Neural crest cell (in vitro differentiated cells): ENCODE measurements at regions not wholly inside any gene's neighbourhood (a gene's known extent, or its start where the extent isn't known, plus 50 kb on each side); places are given as distances from the start of the nearest gene placed in this dataset.

Experiments used
- DNase-seq: peaks from one replicate; pipeline ENCODE4 v3.0.0; 2021; ENCODE audit warnings: low read depth, mixed read lengths, low spot score
- H3K27ac Mint-ChIP-seq: one replicate; pipeline ENCODE4 v1.8.0; 2021; ENCODE audit warnings: mild to moderate bottlenecking, mixed read lengths; ENCODE audit not compliant: unreplicated experiment
- H3K27me3 Mint-ChIP-seq: 2 replicates; pipeline ENCODE4 v1.8.0; 2021; ENCODE audit warnings: low read depth, mild to moderate bottlenecking, mixed read lengths
- H3K36me3 Mint-ChIP-seq: 2 replicates; pipeline ENCODE4 v1.8.0; 2021; ENCODE audit warnings: low read depth, mild to moderate bottlenecking, mixed read lengths
- H3K4me1 Mint-ChIP-seq: 2 replicates; pipeline ENCODE4 v1.8.0; 2021; ENCODE audit warnings: mixed read lengths
- H3K4me3 Mint-ChIP-seq: one replicate; pipeline ENCODE4 v1.8.0; 2021; ENCODE audit warnings: mild to moderate bottlenecking, mixed read lengths
- H3K9me3 Mint-ChIP-seq: 2 replicates; pipeline ENCODE4 v1.8.0; 2021; ENCODE audit warnings: mixed read lengths
- CTCF ChIP-seq: fragments of 200-600 bp; sonication (generic); conservative IDR thresholded peaks from 2 replicates; pipeline ENCODE4 v1.5.0; 2021; ENCODE audit warnings: antibody characterized with exemption, mild to moderate bottlenecking

DNA sequence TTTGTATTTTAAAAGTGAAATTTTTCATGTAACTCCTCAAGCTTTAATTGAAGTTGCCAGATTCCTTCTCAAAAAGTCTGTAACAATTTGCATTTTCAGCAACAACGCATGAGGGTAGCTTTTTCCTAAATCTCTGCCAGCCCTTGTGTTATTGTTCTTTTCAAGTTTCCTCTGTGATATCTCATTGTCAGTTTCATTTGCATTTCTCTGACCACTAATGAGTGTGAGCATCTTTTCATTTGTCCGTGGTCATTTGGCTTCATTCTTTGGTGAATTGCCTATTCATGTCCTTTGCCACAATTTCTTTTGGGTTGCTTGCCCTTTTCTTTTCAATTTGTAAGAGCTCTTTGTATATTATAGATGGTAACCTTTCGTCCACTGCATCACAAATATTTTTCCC lies 68.0 kb upstream of the NKD1 start:
- H3K4me3 Mint-ChIP-seq, result no peak overlapping the region
- TF ChIP-seq CTCF, result no peak
- H3K27ac Mint-ChIP-seq, result no peak overlapping the region
- H3K4me1 Mint-ChIP-seq, result peaks cover 44% of the 10 kb centered on the region
- H3K9me3 Mint-ChIP-seq, result peaks cover 5% of the 10 kb centered on the region
- H3K27me3 Mint-ChIP-seq, result no peaks in the 10 kb centered on the region
- no peak for DNase-seq
- H3K36me3 Mint-ChIP-seq, result peaks cover 5% of the 10 kb centered on the region

DNA sequence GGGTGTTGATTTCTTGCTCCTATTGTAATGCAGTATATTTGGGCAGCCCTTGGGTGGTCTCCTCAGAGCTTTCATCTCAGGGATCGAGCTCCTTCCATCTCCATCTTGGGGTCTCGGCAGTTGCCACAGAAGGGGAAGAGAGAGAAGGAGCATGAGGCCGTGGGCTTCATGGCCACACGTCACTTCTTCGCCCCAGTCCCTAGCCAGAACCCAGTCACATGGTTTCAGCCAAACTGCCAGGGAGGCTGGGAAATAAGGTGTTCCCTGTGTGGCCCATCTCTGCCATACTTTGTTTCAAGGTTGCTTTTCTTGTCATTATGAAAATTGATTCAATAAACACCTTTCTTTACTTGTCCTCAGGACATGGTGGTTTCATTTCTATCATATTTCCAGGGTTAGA lies 68.4 kb upstream of the NKD1 start:
- H3K27me3 Mint-ChIP-seq, result no peaks in the 10 kb centered on the region

DNA sequence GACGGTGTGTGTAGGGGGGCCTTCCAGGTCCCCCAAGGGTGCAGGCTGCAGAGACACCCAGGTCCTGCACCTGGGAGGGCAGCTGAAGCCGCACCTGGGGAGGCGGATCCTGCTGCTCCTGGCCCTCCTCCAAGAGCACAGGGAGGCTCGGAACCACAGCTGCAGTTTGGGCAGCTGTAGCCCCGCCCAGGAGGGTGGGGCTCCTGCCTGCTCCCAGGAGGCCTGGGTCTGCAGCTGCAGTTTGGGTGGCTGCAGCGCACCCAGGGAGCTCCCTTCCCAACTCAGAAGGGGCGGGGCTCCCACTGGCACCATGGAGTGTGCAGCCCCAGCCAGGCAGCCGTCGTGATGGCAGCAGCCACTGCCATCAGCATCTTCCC lies 69.4 kb upstream of the NKD1 start:
- peaks cover 49% of the 10 kb centered on the region for H3K4me1 Mint-ChIP-seq
- H3K27me3 Mint-ChIP-seq, result no peaks in the 10 kb centered on the region
- no peak overlapping the region for H3K27ac Mint-ChIP-seq
- no peaks in the 10 kb centered on the region for H3K9me3 Mint-ChIP-seq
- H3K4me3 Mint-ChIP-seq, result no peak overlapping the region
- no peak for TF ChIP-seq CTCF
- no peak for DNase-seq
- H3K36me3 Mint-ChIP-seq, result no peaks in the 10 kb centered on the region

More for the DNA sequence above, 68.4 kb upstream of the NKD1 start:
- DNase-seq, result no peak
- peaks cover 5% of the 10 kb centered on the region for H3K36me3 Mint-ChIP-seq
- H3K4me1 Mint-ChIP-seq, result peaks cover 45% of the 10 kb centered on the region
- no peak for TF ChIP-seq CTCF
- H3K4me3 Mint-ChIP-seq, result no peak overlapping the region
- H3K27ac Mint-ChIP-seq, result no peak overlapping the region
- H3K9me3 Mint-ChIP-seq, result peaks cover 5% of the 10 kb centered on the region

DNA sequence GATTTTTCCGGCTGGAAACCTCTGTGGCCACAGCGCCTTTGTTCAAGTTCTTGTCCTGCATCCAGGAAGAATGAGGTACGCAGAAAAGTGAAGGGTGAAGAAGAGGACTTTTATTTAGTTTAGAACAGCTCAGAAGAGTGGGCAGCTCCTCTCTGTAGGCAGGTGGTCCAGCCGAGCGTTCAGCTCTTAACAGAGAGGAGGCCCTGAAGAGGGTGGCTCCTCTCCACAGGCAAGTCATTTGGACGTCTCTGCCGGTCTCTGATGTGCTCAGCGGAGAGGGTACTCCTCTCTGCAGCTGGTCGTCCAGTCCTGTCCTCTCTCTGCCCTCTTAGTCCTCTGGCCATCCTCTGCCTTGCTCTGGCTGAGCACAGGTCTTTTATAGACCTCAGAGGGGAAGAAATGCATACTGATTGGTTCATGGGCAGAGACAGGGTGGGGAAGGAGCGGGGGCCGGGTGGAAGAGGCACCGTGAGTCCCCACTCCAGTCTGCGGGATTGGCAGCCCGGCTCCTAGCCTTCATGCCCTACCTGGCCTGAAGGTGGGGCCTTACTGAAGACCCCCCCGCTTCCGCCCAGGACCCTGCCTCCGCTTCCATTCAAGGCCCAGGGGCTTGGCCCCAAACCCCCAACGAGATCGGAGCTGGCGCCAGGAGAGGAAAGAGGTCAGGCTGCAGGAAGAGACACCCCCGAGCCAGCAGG lies 70.0 kb upstream of the NKD1 start:
- no peak for DNase-seq
- no peaks in the 10 kb centered on the region for H3K9me3 Mint-ChIP-seq
- no peaks in the 10 kb centered on the region for H3K27me3 Mint-ChIP-seq
- H3K27ac Mint-ChIP-seq, result peak overlapping the region; percentile 32
- no peaks in the 10 kb centered on the region for H3K36me3 Mint-ChIP-seq
- no peak overlapping the region for H3K4me3 Mint-ChIP-seq
- H3K4me1 Mint-ChIP-seq, result peaks cover 51% of the 10 kb centered on the region
- TF ChIP-seq CTCF, result no peak

DNA sequence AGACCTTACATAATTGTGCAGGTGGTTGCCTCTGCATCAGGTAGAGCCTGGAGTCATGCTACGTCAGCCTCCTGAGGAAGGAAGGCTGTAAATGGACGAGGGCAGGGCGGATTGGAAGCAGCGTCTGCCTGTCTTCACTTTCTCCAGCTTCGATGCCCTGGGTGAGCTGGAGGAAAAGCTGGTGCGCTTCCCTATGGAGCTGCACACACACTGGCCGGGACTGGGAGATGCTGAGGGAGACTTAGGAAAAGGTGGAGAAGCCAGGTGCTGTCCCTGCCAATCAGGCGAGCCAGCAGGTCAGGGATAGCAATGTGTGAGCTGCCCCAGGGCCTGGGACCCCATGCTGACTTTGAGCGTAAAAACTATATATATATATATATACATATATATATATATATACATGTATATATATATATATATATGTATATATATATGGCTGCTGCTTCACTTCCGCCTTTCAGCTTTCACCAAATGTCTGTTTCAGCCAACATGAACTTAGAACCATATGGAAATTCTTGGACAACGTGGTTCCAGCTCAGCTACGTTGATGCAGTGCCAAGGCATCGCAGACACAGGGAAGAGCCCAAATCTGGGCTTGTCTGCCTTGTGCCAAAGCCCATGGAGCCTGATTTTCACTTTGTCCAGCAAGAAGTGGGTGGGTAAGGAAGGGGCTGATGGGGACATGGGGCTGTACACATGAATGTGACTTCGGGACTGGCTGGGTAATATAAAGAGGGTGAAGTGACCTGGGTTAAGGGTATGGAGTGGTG lies 71.5 kb upstream of the NKD1 start:
- Mint-ChIP-seq H3K9me3 (no peaks in the 10 kb centered on the region), H3K4me3 (no peak overlapping the region), H3K36me3 (no peaks in the 10 kb centered on the region), H3K4me1 (peaks cover 59% of the 10 kb centered on the region), H3K27me3 (no peaks in the 10 kb centered on the region), H3K27ac (no peak overlapping the region)
- TF ChIP-seq CTCF, result no peak
- no peak for DNase-seq
